GM21390 (cell line): ENCODE measurements at regions not wholly inside any gene's neighbourhood (a gene's known extent, or its start where the extent isn't known, plus 50 kb on each side); places are given as distances from the start of the nearest gene placed in this dataset.

Source experiments
- ATAC-seq: cut with Tn5 transposase; IDR thresholded peaks from one replicate; pipeline ENCODE4 v1.9.1; 2021; ENCODE audit not compliant: unreplicated experiment

DNA sequence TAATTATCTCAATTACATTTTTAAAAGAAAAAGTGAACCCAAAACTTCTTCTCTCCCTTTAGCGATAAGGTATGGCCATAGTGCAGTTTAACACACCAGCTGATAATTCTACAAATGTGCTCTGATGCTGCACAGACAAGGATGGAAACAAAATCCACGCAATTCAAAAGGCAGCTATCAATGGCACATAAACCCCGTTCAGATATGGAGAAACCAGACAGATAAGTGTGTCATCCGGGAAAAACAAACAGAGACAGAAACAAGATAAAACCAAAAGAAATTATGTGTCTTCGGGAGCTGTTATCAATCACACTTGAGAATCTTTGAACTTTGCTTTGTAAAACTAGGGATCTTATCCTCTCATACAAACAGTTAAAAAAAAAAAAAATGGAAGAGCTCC is 73.6 kb downstream of the SIPA1L2 start:
- ATAC-seq, result no peak

GRCh38 chr1:232555494-232556210 is 74.3 kb downstream of the SIPA1L2 start:
- ATAC-seq, result no peak

DNA sequence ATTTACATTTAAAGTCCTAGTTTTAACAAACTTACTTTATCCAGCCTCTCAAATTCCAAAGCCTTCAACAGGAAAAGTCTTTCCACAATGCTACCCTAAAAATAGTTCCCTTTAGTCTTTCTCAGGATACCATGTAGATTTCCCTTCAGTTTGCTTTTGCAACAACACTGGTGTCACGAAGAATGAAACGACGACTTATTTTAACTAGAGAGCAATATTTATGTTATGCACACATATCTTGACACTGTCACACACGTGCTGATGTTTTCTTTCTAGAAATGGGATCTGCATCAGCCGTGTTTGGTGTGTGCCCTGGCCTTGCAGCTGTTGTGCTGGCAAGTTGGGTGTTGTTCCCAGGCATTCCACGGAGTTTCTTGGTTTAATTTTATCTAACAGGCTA is 75.5 kb downstream of the SIPA1L2 start:
- no peak for ATAC-seq

- ATAC-seq, result no peak
These were observed 76.1 kb downstream of the SIPA1L2 start for GRCh38 chr1:232553809-232554208.

DNA sequence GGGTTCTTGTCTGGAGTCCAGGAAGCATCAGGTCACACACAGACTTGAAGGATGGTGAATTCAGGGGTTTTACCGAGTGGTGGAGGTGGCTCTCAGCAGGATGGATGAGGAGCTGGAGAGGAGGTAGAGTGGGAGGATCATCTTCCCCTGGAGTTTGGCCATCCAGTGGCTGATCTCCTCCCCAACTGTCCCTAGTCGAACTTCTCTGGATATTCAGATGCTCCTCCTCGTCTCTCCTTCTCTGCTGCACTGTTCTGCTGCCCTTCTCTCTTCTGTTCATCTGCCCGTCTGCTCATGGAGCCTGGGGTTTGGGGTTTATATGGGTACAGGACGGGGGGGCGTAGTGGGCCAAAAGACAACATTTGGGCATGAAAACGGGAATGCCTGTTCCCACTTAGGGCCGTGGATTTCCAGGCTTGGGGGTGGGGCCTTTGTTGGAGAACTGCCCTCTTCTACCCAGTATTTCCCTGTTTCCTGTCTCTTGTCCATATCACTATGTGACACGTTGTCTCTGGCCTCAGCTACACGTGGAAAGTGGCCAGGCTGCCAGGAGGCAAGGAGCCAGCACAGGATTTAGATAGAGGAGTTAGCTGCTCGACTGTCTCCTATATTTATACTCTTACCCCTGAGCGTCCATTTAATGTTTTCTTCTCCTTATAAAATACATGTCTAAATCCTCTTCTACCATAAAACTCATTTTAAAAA is 76.7 kb downstream of the SIPA1L2 start:
- no peak for ATAC-seq

GRCh38 chr1:232551386-232551785 is 78.5 kb downstream of the SIPA1L2 start:
- no peak for ATAC-seq

DNA sequence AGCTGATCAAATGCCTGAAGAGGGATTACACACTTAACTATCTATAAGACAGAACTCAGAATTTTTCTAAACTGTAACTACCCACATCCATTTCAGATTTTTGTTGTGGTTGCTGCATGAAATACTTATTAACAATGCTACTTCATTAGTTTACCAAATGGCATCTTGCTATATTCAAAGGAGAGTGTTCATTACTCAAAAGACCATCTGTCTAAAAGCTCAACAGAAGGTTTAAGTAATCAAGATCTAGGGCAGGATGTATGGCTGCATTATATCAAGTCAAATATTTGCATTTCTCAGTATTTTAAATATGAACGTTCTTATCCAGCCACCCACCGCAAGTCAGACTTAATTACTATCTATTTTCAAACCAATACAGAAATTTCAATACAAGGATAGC is 79.9 kb downstream of the SIPA1L2 start:
- ATAC-seq, result no peak

- ATAC-seq, result no peak
These were observed 81.2 kb downstream of the SIPA1L2 start for GRCh38 chr1:232548691-232549090.

DNA sequence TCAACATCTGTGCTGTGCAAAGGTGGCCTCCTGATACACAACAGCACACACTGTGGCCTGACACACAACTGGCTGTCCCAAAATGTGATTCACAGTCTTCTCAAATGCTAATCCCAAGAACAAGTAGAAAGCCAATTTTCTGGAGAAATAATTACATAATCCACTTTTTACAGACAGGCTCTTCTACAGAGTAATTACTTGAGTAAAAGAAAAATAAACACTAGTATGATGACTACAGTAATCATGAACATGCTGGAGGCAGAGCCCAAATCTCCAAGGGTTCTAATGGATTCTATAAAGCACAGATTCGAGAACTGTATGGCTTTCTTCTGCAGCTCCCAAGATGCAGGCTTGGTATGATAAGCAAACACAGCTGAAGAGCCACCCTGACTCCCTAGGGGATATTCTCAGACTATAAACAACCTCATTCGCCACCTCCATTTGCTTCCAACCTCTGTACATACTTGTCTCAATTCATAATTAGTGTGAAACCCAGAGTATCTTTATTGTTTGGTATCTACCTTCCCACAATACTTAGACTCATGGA is 81.9 kb downstream of the SIPA1L2 start:
- no peak for ATAC-seq

GRCh38 chr1:232542633-232543593 is 87.0 kb downstream of the SIPA1L2 start:
- ATAC-seq, result no peak

- ATAC-seq, result no peak
These were observed 91.0 kb downstream of the SIPA1L2 start for GRCh38 chr1:232538943-232539302.

DNA sequence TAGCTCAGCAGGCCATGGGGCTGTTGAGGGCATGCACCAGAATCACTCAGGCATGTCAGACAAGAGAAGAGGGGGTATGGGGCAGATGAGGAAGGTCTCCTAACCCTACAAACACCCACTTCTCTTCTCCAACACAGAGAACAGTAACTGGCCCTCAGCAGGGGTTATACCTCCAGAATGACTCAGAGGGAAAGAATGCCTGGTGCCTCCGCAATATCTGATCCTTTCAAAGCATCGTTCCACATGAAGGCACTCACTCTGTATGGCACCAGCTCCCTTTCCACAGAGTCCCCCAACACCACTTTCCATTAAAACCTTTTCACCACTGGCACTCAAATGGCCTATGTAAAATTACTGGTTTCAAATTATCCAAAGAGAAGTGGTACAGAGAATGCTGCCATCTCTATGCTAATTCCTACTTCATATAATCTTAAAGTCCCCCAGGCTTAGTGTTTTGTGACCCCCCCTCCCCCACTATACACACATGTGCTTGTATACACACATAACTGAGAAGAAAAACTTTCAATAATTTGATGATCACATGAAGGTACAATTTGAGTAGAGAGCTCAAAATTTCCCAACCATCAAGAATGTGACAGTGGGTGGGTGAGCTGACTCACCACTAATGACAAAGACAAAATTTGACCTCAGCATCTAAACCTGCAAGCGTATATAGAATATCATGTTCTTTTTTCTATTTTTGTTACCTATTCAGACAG is 91.5 kb downstream of the SIPA1L2 start:
- ATAC-seq, result no peak

GRCh38 chr1:232534552-232535517 is 95.1 kb downstream of the SIPA1L2 start:
- no peak for ATAC-seq

GRCh38 chr1:232533328-232533727 is 96.6 kb downstream of the SIPA1L2 start:
- no peak for ATAC-seq

DNA sequence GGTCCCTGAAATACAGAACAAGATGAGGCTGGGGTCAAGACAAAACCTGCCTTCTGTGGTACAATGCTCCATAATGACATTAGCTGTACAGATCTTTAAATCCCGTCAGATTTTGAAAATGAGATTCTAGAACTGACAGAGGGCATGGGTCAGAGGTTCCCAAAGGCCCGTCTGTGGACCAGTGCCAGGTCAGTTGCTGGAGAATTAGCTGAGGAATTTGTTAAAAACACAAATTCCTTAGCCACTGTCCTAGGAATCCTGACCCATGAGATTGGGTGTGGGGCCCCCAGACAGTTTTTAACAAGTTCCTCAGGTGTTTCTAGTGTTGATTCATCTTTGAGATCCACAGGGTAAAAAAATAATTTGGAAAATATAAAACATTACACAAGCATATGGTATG is 97.0 kb downstream of the SIPA1L2 start:
- no peak for ATAC-seq

DNA sequence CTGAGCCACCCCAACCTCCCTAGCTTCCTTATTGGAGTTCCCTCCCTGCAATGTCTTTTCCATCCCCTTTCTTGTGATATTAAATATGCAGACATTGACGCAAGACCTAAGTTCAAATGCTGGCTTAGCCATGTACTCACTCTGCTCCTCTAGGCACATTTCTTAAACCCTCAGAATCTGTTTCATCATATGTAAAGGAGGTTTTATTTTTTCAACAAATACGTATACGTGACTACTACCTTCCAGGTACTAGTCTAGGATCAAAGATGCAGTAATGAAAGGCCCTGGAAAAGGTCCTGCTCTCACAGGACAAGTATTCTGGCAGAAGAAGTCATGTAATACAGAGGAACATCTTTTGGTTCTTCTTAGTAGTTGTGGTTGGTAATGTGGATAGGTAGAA is 98.6 kb downstream of the SIPA1L2 start:
- no peak for ATAC-seq

GRCh38 chr1:232529747-232530146 is 100.2 kb downstream of the SIPA1L2 start:
- ATAC-seq, result no peak

DNA sequence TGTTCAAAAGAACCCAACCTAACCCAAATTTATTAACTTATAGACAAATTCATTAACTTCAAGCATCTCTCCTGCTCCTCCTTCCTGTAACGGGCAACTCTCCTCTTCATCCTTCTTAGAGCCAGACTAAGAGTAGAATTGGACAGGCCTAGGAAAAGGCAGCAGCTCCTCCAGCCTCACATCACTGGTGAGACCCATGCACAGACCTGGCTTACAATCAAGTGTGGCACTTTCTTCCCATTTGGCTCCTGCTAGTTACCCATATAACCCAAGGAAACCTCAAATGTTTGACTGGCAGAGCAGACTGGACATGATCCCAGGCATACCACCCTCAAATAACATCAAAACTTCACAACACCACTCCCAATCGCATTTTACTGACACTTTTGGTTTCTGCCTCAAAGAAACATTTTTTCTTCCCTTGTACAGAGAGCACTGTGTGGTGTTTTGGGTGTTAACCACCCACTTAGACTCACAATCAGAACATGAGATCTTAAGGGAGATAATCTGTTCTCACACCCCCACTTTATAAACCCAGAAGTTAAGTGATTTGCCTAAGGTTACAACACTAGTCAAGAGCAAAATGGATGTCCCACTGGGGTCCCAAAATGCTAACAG is 101.4 kb downstream of the SIPA1L2 start:
- no peak for ATAC-seq

- no peak for ATAC-seq
These were observed 105.9 kb downstream of the SIPA1L2 start for GRCh38 chr1:232524056-232524455.
